HG03064 (cell line): ENCODE measurements at regions not wholly inside any gene's neighbourhood (a gene's known extent, or its start where the extent isn't known, plus 50 kb on each side); places are given as distances from the start of the nearest gene placed in this dataset.
"Not testable (repeated sequence)": the region's sequence is repeated elsewhere in the genome, so short reads cannot be mapped to it uniquely, and the experiment has no call there.

Experiments
- ATAC-seq: cut with Tn5 transposase; IDR thresholded peaks from one replicate; pipeline ENCODE4 v1.9.1; 2021; ENCODE audit warnings: low read depth; ENCODE audit not compliant: unreplicated experiment

GRCh38 chr21:18117176-18117575, 127.5 kb upstream of the CHODL start:
- ATAC-seq = no peak

GRCh38 chr21:18114810-18115209, 129.8 kb upstream of the CHODL start:
- no peak for ATAC-seq

GRCh38 chr21:18104802-18105201, 139.8 kb upstream of the CHODL start:
- no peak for ATAC-seq

GRCh38 chr21:18096413-18096812, 148.2 kb upstream of the CHODL start:
- ATAC-seq = not testable (repeated sequence)

GRCh38 chr21:18089786-18090185, 154.8 kb upstream of the CHODL start:
- no peak for ATAC-seq

GRCh38 chr21:18070392-18070791, 174.2 kb upstream of the CHODL start:
- no peak for ATAC-seq

GRCh38 chr21:18069875-18070274, 174.8 kb upstream of the CHODL start:
- no peak for ATAC-seq

GRCh38 chr21:18060402-18060801, 184.2 kb upstream of the CHODL start:
- ATAC-seq = no peak

- ATAC-seq = no peak
Measured at GRCh38 chr21:18058731-18059398, 185.8 kb upstream of the CHODL start.

GRCh38 chr21:18053151-18053550, 191.5 kb upstream of the CHODL start:
- no peak for ATAC-seq

- no peak for ATAC-seq
Measured at GRCh38 chr21:18049461-18049860, 195.2 kb upstream of the CHODL start.

GRCh38 chr21:18041012-18041411, 203.6 kb upstream of the CHODL start:
- no peak for ATAC-seq

GRCh38 chr21:18030248-18030647, 211.1 kb upstream of the C21orf91 start:
- no peak for ATAC-seq

- no peak for ATAC-seq
Measured at GRCh38 chr21:18026359-18026758, 207.2 kb upstream of the C21orf91 start.

- ATAC-seq = no peak
Measured at GRCh38 chr21:18023711-18024110, 204.6 kb upstream of the C21orf91 start.

GRCh38 chr21:18023157-18023556, 204.0 kb upstream of the C21orf91 start:
- no peak for ATAC-seq

- no peak for ATAC-seq
Measured at GRCh38 chr21:18007121-18007520, 188.0 kb upstream of the C21orf91 start.

GRCh38 chr21:18006691-18007090, 187.5 kb upstream of the C21orf91 start:
- no peak for ATAC-seq

- no peak for ATAC-seq
Measured at GRCh38 chr21:18002393-18002792, 183.2 kb upstream of the C21orf91 start.

GRCh38 chr21:18000981-18001686, 182.0 kb upstream of the C21orf91 start:
- no peak for ATAC-seq

GRCh38 chr21:17998599-17998998, 179.4 kb upstream of the C21orf91 start:
- ATAC-seq = not testable (repeated sequence)

GRCh38 chr21:17989780-17990179, 170.6 kb upstream of the C21orf91 start:
- ATAC-seq = no peak
